A673 (cell line): ENCODE measurements at regions not wholly inside any gene's neighbourhood (a gene's known extent, or its start where the extent isn't known, plus 50 kb on each side); places are given as distances from the start of the nearest gene placed in this dataset.

ENCODE experiments used
- BruUV-seq: library from RNA; stranded (reverse); fragments of 400-500 nt; replicated peaks from 2 replicates; lab custom pipeline; 2021; lab: Mats Ljungman, UMichigan
- CTCF ChIA-PET: fragments of 300-600 bp; sonication (Branson Sonifier 250); formaldehyde crosslinking; loops from one replicate; lab custom pipeline; 2022; ENCODE audit warnings: antibody characterized with exemption; lab: Charles Lee
- POLR2A ChIA-PET: fragments of 300-600 bp; sonication (Branson Sonifier 250); formaldehyde crosslinking; loops from one replicate; lab custom pipeline; 2022; ENCODE audit warnings: antibody characterized with exemption; ENCODE audit not compliant: low non-redundant PET; lab: Charles Lee
- DNase-seq: peaks from one replicate; pipeline ENCODE4 v3.0.0-alpha.2; 2015; ENCODE audit warnings: low spot score
- H3K27ac ChIP-seq: fragments of 200-600 bp; sonication (generic); 2 replicates; pipeline ENCODE4 v1.5.1; 2016; ENCODE audit warnings: mixed run types, low read depth, mild to moderate bottlenecking, mixed read lengths, antibody characterized with exemption, low read length; ENCODE audit not compliant: poor library complexity, severe bottlenecking
- H3K27me3 ChIP-seq: fragments of 200-600 bp; sonication (generic); replicated peaks from 2 replicates; pipeline ENCODE4 v1.6.1; 2017; ENCODE audit warnings: mixed run types, low read depth, mild to moderate bottlenecking, mixed read lengths, antibody characterized with exemption, low read length; ENCODE audit not compliant: insufficient read depth, poor library complexity
- H3K36me3 ChIP-seq: fragments of 200-600 bp; sonication (generic); 2 replicates; pipeline ENCODE4 v1.6.1; 2016; ENCODE audit warnings: mixed run types, mild to moderate bottlenecking, mixed read lengths, antibody characterized with exemption, low read length; ENCODE audit not compliant: insufficient read depth, poor library complexity, severe bottlenecking
- H3K4me1 ChIP-seq: fragments of 200-600 bp; sonication (generic); 2 replicates; pipeline ENCODE4 v1.6.1; 2017; ENCODE audit warnings: mixed run types, mild to moderate bottlenecking, mixed read lengths, antibody characterized with exemption, low read length; ENCODE audit not compliant: insufficient read depth, poor library complexity, severe bottlenecking
- H3K4me3 ChIP-seq: fragments of 200-600 bp; sonication (generic); 2 replicates; pipeline ENCODE4 v1.5.1; 2016; ENCODE audit warnings: low read depth, mixed run types, mild to moderate bottlenecking, mixed read lengths, low read length; ENCODE audit not compliant: poor library complexity, severe bottlenecking
- H3K9me3 ChIP-seq: fragments of 200-600 bp; sonication (generic); 2 replicates; pipeline ENCODE4 v1.6.1; 2016; ENCODE audit warnings: mixed run types, low read depth, mild to moderate bottlenecking, mixed read lengths, antibody characterized with exemption, low read length; ENCODE audit not compliant: poor library complexity, severe bottlenecking
- CTCF ChIP-seq: fragments of 300-800, 200-600 bp; sonication (generic); conservative IDR thresholded peaks from 2 replicates; pipeline ENCODE4 v1.5.1; 2017; ENCODE audit warnings: low read depth, mild to moderate bottlenecking, antibody characterized with exemption, low read length, moderate library complexity, mixed read lengths
- EZH2 ChIP-seq: fragments of 200-600 bp; sonication (generic); IDR thresholded peaks from 2 replicates; pipeline ENCODE4 v1.6.1; 2017; ENCODE audit warnings: borderline replicate concordance, low read depth, mild to moderate bottlenecking, mixed read lengths, antibody characterized with exemption, low read length; ENCODE audit not compliant: poor library complexity, severe bottlenecking
- intact Hi-C: fragments of 100-400 bp; cut with micrococcal nuclease; formaldehyde crosslinking; loops from one replicate; pipeline ENCODE4 v1.10.0; 2022; ENCODE audit not compliant: unreplicated experiment

GRCh38 chr10:107548301-107548700 lies 383.8 kb upstream of the SORCS1 start:
- Histone ChIP-seq H3K27me3 (no peaks in the 10 kb centered on the region), H3K27ac (no peak overlapping the region), H3K36me3 (no peaks in the 10 kb centered on the region), H3K4me3 (no peak overlapping the region), H3K4me1 (no peaks in the 10 kb centered on the region), H3K9me3 (no peaks in the 10 kb centered on the region)
- CTCF ChIA-PET = no interaction called here
- DNase-seq = no peak
- POLR2A ChIA-PET = no interaction called here
- TF ChIP-seq CTCF = no peak
- TF ChIP-seq EZH2 = no peak
- intact Hi-C loops = no loop called here
- no TSS peak for BruUV-seq

- no peaks in the 10 kb centered on the region for H3K9me3 ChIP-seq
- intact Hi-C loops = no loop called here
- no peak for DNase-seq
- BruUV-seq = no TSS peak
- H3K27ac ChIP-seq = no peak overlapping the region
- H3K27me3 ChIP-seq = no peaks in the 10 kb centered on the region
- CTCF ChIA-PET = no interaction called here
- TF ChIP-seq CTCF (no peak), EZH2 (no peak)
- H3K36me3 ChIP-seq = no peaks in the 10 kb centered on the region
- no peaks in the 10 kb centered on the region for H3K4me1 ChIP-seq
- POLR2A ChIA-PET = no interaction called here
- H3K4me3 ChIP-seq = no peak overlapping the region
Measured at GRCh38 chr10:107546986-107547385, 382.5 kb upstream of the SORCS1 start.

GRCh38 chr10:107546284-107546683 lies 381.8 kb upstream of the SORCS1 start:
- peak; percentile 3 for DNase-seq
- BruUV-seq = no TSS peak
- Histone ChIP-seq H3K4me3 (no peak overlapping the region), H3K27ac (no peak overlapping the region), H3K4me1 (no peaks in the 10 kb centered on the region), H3K27me3 (no peaks in the 10 kb centered on the region), H3K36me3 (no peaks in the 10 kb centered on the region), H3K9me3 (no peaks in the 10 kb centered on the region)
- ChIA-PET POLR2A (no interaction called here), CTCF (no interaction called here)
- TF ChIP-seq CTCF (no peak), EZH2 (no peak)
- intact Hi-C loops = no loop called here

GRCh38 chr10:107545717-107546116 lies 381.2 kb upstream of the SORCS1 start:
- no peak overlapping the region for H3K27ac ChIP-seq
- DNase-seq = no peak
- H3K36me3 ChIP-seq = no peaks in the 10 kb centered on the region
- POLR2A ChIA-PET = no interaction called here
- H3K9me3 ChIP-seq = no peaks in the 10 kb centered on the region
- no peaks in the 10 kb centered on the region for H3K4me1 ChIP-seq
- TF ChIP-seq CTCF (no peak), EZH2 (no peak)
- CTCF ChIA-PET = no interaction called here
- BruUV-seq = no TSS peak
- intact Hi-C loops = no loop called here
- no peak overlapping the region for H3K4me3 ChIP-seq
- H3K27me3 ChIP-seq = no peaks in the 10 kb centered on the region
